A172 (cell line): ENCODE measurements at regions not wholly inside any gene's neighbourhood (a gene's known extent, or its start where the extent isn't known, plus 50 kb on each side); places are given as distances from the start of the nearest gene placed in this dataset.
A peak's percentile ranks its signal among the peaks of the same experiment; 100 is the strongest.
"Not testable (repeated sequence)": the region's sequence is repeated elsewhere in the genome, so short reads cannot be mapped to it uniquely, and the experiment has no call there.

Experiments used
- DNase-seq: peaks from one replicate; pipeline ENCODE4 v3.0.0-alpha.2; 2015; ENCODE audit warnings: low spot score

- no peak for DNase-seq
Observed at GRCh38 chr11:122202951-122203456, 87.0 kb upstream of the BLID start.

- no peak for DNase-seq
Observed at GRCh38 chr11:122202161-122202950, 86.3 kb upstream of the BLID start.

- no peak for DNase-seq
Observed at GRCh38 chr11:122201106-122201505, 85.1 kb upstream of the BLID start.

- DNase-seq = no peak
Observed at GRCh38 chr11:122199661-122200060, 83.6 kb upstream of the BLID start.

- DNase-seq = no peak
Observed at GRCh38 chr11:122198291-122198983, 82.4 kb upstream of the BLID start.

GRCh38 chr11:122197066-122197987, 81.3 kb upstream of the BLID start:
- peak; percentile 96 for DNase-seq

GRCh38 chr11:122195790-122196189, 79.8 kb upstream of the BLID start:
- DNase-seq = no peak

- DNase-seq = not testable (repeated sequence)
Observed at GRCh38 chr11:122193881-122194480, 78.0 kb upstream of the BLID start.

GRCh38 chr11:122193457-122193856, 77.4 kb upstream of the BLID start:
- no peak for DNase-seq

- DNase-seq = no peak
Observed at GRCh38 chr11:122192634-122193255, 76.7 kb upstream of the BLID start.

- DNase-seq = no peak
Observed at GRCh38 chr11:122190768-122191167, 74.8 kb upstream of the BLID start.

- DNase-seq = peak; percentile 93
Observed at GRCh38 chr11:122189229-122189628, 73.2 kb upstream of the BLID start.

- DNase-seq = no peak
Observed at GRCh38 chr11:122187373-122188165, 71.6 kb upstream of the BLID start.

- DNase-seq = peak; percentile 91
Observed at GRCh38 chr11:122186439-122187080, 70.5 kb upstream of the BLID start.

- no peak for DNase-seq
Observed at GRCh38 chr11:122183933-122184332, 67.9 kb upstream of the BLID start.

- no peak for DNase-seq
Observed at GRCh38 chr11:122181893-122182292, 65.9 kb upstream of the BLID start.

- no peak for DNase-seq
Observed at GRCh38 chr11:122181372-122181771, 65.4 kb upstream of the BLID start.

- peak; percentile 94 for DNase-seq
Observed at GRCh38 chr11:122179961-122180834, 64.2 kb upstream of the BLID start.

- DNase-seq = no peak
Observed at GRCh38 chr11:122178795-122179194, 62.8 kb upstream of the BLID start.
